Caco-2 (cell line): ENCODE measurements at regions not wholly inside any gene's neighbourhood (a gene's known extent, or its start where the extent isn't known, plus 50 kb on each side); places are given as distances from the start of the nearest gene placed in this dataset.

Experiments used
- BruUV-seq: library from RNA; stranded (reverse); fragments of 400-500 nt; replicated peaks from 2 replicates; lab custom pipeline; 2021; lab: Mats Ljungman, UMichigan
- CTCF ChIA-PET: fragments of 300-600 bp; sonication (Branson Sonifier 250); formaldehyde crosslinking; loops from one replicate; lab custom pipeline; 2022; ENCODE audit warnings: antibody characterized with exemption; lab: Charles Lee
- POLR2A ChIA-PET: fragments of 300-600 bp; sonication (Branson Sonifier 250); formaldehyde crosslinking; loops from one replicate; lab custom pipeline; 2022; ENCODE audit warnings: antibody characterized with exemption; lab: Charles Lee
- DNase-seq, 2 experiments: peaks; one replicate each; pipeline versions ENCODE4 v3.0.0 to v3.0.0-alpha.2; 2020 to 2022
- H3K27me3 ChIP-seq: replicated peaks from 2 replicates; pipeline ENCODE4 v1.6.0; 2011; ENCODE audit warnings: low read length; ENCODE audit not compliant: control insufficient read depth, insufficient read depth
- H3K36me3 ChIP-seq: 2 replicates; pipeline ENCODE4 v1.5.1; 2011; ENCODE audit warnings: low read length; ENCODE audit not compliant: control insufficient read depth, insufficient read depth
- H3K4me1 ChIP-seq: fragments of 250-450 bp; sonication (Bioruptor Pico); 2 replicates; pipeline ENCODE4 v1.5.1; 2020; ENCODE audit warnings: mild to moderate bottlenecking
- H3K4me3 ChIP-seq: 2 replicates; pipeline ENCODE4 v1.5.1; 2011; ENCODE audit warnings: low read depth, mild to moderate bottlenecking, control low read depth, low read length
- H3K9me3 ChIP-seq: fragments of 250-450 bp; sonication (Bioruptor Pico); 2 replicates; pipeline ENCODE4 v1.5.1; 2020; ENCODE audit warnings: mild to moderate bottlenecking, moderate library complexity
- H3K27ac Mint-ChIP-seq: one replicate; pipeline ENCODE4 v1.8.0; 2022; ENCODE audit warnings: mixed read lengths; ENCODE audit not compliant: unreplicated experiment
- H3K27me3 Mint-ChIP-seq: one replicate; pipeline ENCODE4 v1.8.0; 2022; ENCODE audit warnings: mixed read lengths; ENCODE audit not compliant: insufficient read depth, unreplicated experiment
- H3K36me3 Mint-ChIP-seq: one replicate; pipeline ENCODE4 v1.8.0; 2022; ENCODE audit warnings: mild to moderate bottlenecking, mixed read lengths; ENCODE audit not compliant: insufficient read depth, unreplicated experiment
- H3K4me1 Mint-ChIP-seq: one replicate; pipeline ENCODE4 v1.8.0; 2022; ENCODE audit warnings: low read depth, mixed read lengths; ENCODE audit not compliant: unreplicated experiment
- H3K4me3 Mint-ChIP-seq: one replicate; pipeline ENCODE4 v1.8.0; 2022; ENCODE audit warnings: mild to moderate bottlenecking, moderate library complexity, mixed read lengths; ENCODE audit not compliant: unreplicated experiment
- H3K9me3 Mint-ChIP-seq: one replicate; pipeline ENCODE4 v1.8.0; 2022; ENCODE audit warnings: mixed read lengths; ENCODE audit not compliant: unreplicated experiment
- CTCF ChIP-seq, 2 experiments: fragments of 200-600 bp in 1 of 2; IDR thresholded peaks; 1 replicate in 1 of 2; 2 replicates in 1 of 2; pipeline versions ENCODE4 v1.5.1 to v1.8.0; 2011 to 2022; ENCODE audit warnings: antibody characterized with exemption in 1 of 2, control low read depth in 1 of 2, inconsistent platforms in 1 of 2, low read depth in 1 of 2, low read length in 1 of 2, mild to moderate bottlenecking in 1 of 2, moderate library complexity in 1 of 2; ENCODE audit not compliant: insufficient read depth in 1 of 2, severe bottlenecking in 1 of 2, unreplicated experiment in 1 of 2
- intact Hi-C: fragments of 100-400 bp; cut with micrococcal nuclease; formaldehyde crosslinking; loops from one replicate; pipeline ENCODE4 v1.10.0; 2022; ENCODE audit not compliant: unreplicated experiment

- intact Hi-C loops: no loop called here
- Histone ChIP-seq H3K4me3 (no peak overlapping the region), H3K36me3 (no peaks in the 10 kb centered on the region), H3K9me3 (no peaks in the 10 kb centered on the region), H3K4me1 (no peaks in the 10 kb centered on the region), H3K27me3 (no peaks in the 10 kb centered on the region; the same call in 1 of the 2 replicates)
- ChIA-PET CTCF (no interaction called here), POLR2A (no interaction called here)
- no peaks in the 10 kb centered on the region for H3K36me3 Mint-ChIP-seq
- H3K4me1 Mint-ChIP-seq: no peaks in the 10 kb centered on the region
- no peak overlapping the region for H3K27ac Mint-ChIP-seq
- no peak overlapping the region for H3K4me3 Mint-ChIP-seq
- H3K9me3 Mint-ChIP-seq: no peaks in the 10 kb centered on the region
- peaks cover 16% of the 10 kb centered on the region for H3K27me3 Mint-ChIP-seq
- no peak for TF ChIP-seq CTCF (IDR thresholded peaks at IDR 0.05; ENCODE audit: insufficient read depth in 1 of 2, low read depth in 1 of 2, low read length in 1 of 2, severe bottlenecking in 1 of 2, unreplicated experiment in 1 of 2)
- no TSS peak for BruUV-seq
- no peak for DNase-seq
Observed at GRCh38 chr16:73568769-73569168, 520.8 kb upstream of the ZFHX3 start.

- Mint-ChIP-seq H3K4me1 (no peaks in the 10 kb centered on the region), H3K27ac (no peak overlapping the region), H3K4me3 (no peak overlapping the region), H3K36me3 (no peaks in the 10 kb centered on the region), H3K27me3 (peaks cover 15% of the 10 kb centered on the region), H3K9me3 (no peaks in the 10 kb centered on the region)
- Histone ChIP-seq H3K4me1 (no peaks in the 10 kb centered on the region), H3K27me3 (no peaks in the 10 kb centered on the region), H3K4me3 (no peak overlapping the region), H3K36me3 (no peaks in the 10 kb centered on the region), H3K9me3 (no peaks in the 10 kb centered on the region)
- DNase-seq: no peak
- no TSS peak for BruUV-seq
- no peak for TF ChIP-seq CTCF (IDR thresholded peaks at IDR 0.05; ENCODE audit: insufficient read depth in 1 of 2, low read depth in 1 of 2, low read length in 1 of 2, severe bottlenecking in 1 of 2, unreplicated experiment in 1 of 2)
- POLR2A ChIA-PET: no interaction called here
- CTCF ChIA-PET: interaction anchor here (0.6 to 1.9 kb wide), 2 partner anchors 313 to 1600 kb away, joined by 4 to 6 read pairs; no protein-coding TSS in a partner anchor
- intact Hi-C loops: loop anchor here (1.0 kb wide), 1 partner anchor 390 kb away; no protein-coding TSS in a partner anchor
Observed at GRCh38 chr16:73565925-73566324, 518.0 kb upstream of the ZFHX3 start.

GRCh38 chr16:73565263-73565662 lies 517.3 kb upstream of the ZFHX3 start:
- no peaks in the 10 kb centered on the region for H3K9me3 ChIP-seq
- Mint-ChIP-seq H3K4me1 (peaks cover 5% of the 10 kb centered on the region), H3K27ac (no peak overlapping the region), H3K4me3 (no peak overlapping the region), H3K9me3 (no peaks in the 10 kb centered on the region), H3K36me3 (no peaks in the 10 kb centered on the region), H3K27me3 (peaks cover 14% of the 10 kb centered on the region)
- H3K36me3 ChIP-seq: no peaks in the 10 kb centered on the region
- H3K4me3 ChIP-seq: no peak overlapping the region
- ChIA-PET CTCF (no interaction called here), POLR2A (no interaction called here)
- peak in 1 of 2 experiments; percentile 24 for DNase-seq
- H3K27me3 ChIP-seq: no peaks in the 10 kb centered on the region
- intact Hi-C loops: loop anchor here (1.0 kb wide), 1 partner anchor 391 kb away; no protein-coding TSS in a partner anchor
- peak; percentile 36 to 66 for TF ChIP-seq CTCF (IDR thresholded peaks at IDR 0.05; ENCODE audit: insufficient read depth in 1 of 2, low read depth in 1 of 2, low read length in 1 of 2, severe bottlenecking in 1 of 2, unreplicated experiment in 1 of 2)
- H3K4me1 ChIP-seq: no peaks in the 10 kb centered on the region
- BruUV-seq: no TSS peak
